IPS-NIHi7 (cell line): ENCODE measurements at regions not wholly inside any gene's neighbourhood (a gene's known extent, or its start where the extent isn't known, plus 50 kb on each side); places are given as distances from the start of the nearest gene placed in this dataset.
"Not testable (repeated sequence)": the region's sequence is repeated elsewhere in the genome, so short reads cannot be mapped to it uniquely, and the experiment has no call there.

ENCODE experiments used
- DNase-seq: peaks from one replicate; pipeline ENCODE4 v3.0.0; 2012; ENCODE audit warnings: mixed read lengths; ENCODE audit errors: extremely low spot score

GRCh38 chr16:27600381-27600780 is 50.4 kb downstream of the KATNIP start:
- peak; percentile 69 for DNase-seq

GRCh38 chr16:27602103-27602502 is 52.2 kb downstream of the KATNIP start:
- no peak for DNase-seq

- peak; percentile 74 for DNase-seq
Observed at GRCh38 chr16:27605500-27606106, 55.7 kb downstream of the KATNIP start.

GRCh38 chr16:27611340-27611739 is 61.4 kb downstream of the KATNIP start:
- DNase-seq: no peak

- DNase-seq: no peak
Observed at GRCh38 chr16:27613238-27613791, 63.4 kb downstream of the KATNIP start.

GRCh38 chr16:27617665-27618064 is 67.7 kb downstream of the KATNIP start:
- DNase-seq: no peak

- no peak for DNase-seq
Observed at GRCh38 chr16:27618165-27618564, 68.2 kb downstream of the KATNIP start.

GRCh38 chr16:27618606-27619327 is 68.8 kb downstream of the KATNIP start:
- no peak for DNase-seq

- no peak for DNase-seq
Observed at GRCh38 chr16:27620541-27620940, 70.6 kb downstream of the KATNIP start.

- no peak for DNase-seq
Observed at GRCh38 chr16:27624154-27625049, 74.5 kb downstream of the KATNIP start.

GRCh38 chr16:27625050-27625697 is 75.2 kb downstream of the KATNIP start:
- no peak for DNase-seq

- no peak for DNase-seq
Observed at GRCh38 chr16:27627136-27627535, 77.2 kb downstream of the KATNIP start.

- no peak for DNase-seq
Observed at GRCh38 chr16:27628241-27628942, 78.4 kb downstream of the KATNIP start.

GRCh38 chr16:27628943-27629462 is 79.1 kb downstream of the KATNIP start:
- not testable (repeated sequence) for DNase-seq

- no peak for DNase-seq
Observed at GRCh38 chr16:27632216-27632615, 82.3 kb downstream of the KATNIP start.

- no peak for DNase-seq
Observed at GRCh38 chr16:27633221-27633620, 83.3 kb downstream of the KATNIP start.

GRCh38 chr16:27633721-27634120 is 83.8 kb downstream of the KATNIP start:
- no peak for DNase-seq

GRCh38 chr16:27634779-27635178 is 84.8 kb downstream of the KATNIP start:
- no peak for DNase-seq

GRCh38 chr16:27636453-27637240 is 86.7 kb downstream of the KATNIP start:
- no peak for DNase-seq
